Activated T-cell treated with anti-CD3 and anti-CD28 coated beads for 1 hour (primary cell): ENCODE measurements at regions not wholly inside any gene's neighbourhood (a gene's known extent, or its start where the extent isn't known, plus 50 kb on each side); places are given as distances from the start of the nearest gene placed in this dataset.
"Not testable (repeated sequence)": the region's sequence is repeated elsewhere in the genome, so short reads cannot be mapped to it uniquely, and the experiment has no call there.

Experiments used
- DNase-seq: peaks from one replicate; pipeline ENCODE4 v3.0.0-alpha.2; 2020; ENCODE audit warnings: low read depth

GRCh38 chr6:140264431-140264830, 890.0 kb upstream of the CITED2 start:
- no peak for DNase-seq

GRCh38 chr6:140258302-140258701, 883.9 kb upstream of the CITED2 start:
- DNase-seq, result not testable (repeated sequence)

GRCh38 chr6:140256248-140256647, 881.8 kb upstream of the CITED2 start:
- DNase-seq, result no peak

GRCh38 chr6:140253096-140253495, 878.6 kb upstream of the CITED2 start:
- no peak for DNase-seq

GRCh38 chr6:140252099-140252498, 877.7 kb upstream of the CITED2 start:
- no peak for DNase-seq

GRCh38 chr6:140245296-140246040, 871.0 kb upstream of the CITED2 start:
- DNase-seq, result no peak

- no peak for DNase-seq
These were observed 862.8 kb upstream of the CITED2 start for GRCh38 chr6:140237251-140237650.

- DNase-seq, result no peak
These were observed 862.3 kb upstream of the CITED2 start for GRCh38 chr6:140236732-140237131.

GRCh38 chr6:140230282-140230681, 855.8 kb upstream of the CITED2 start:
- DNase-seq, result no peak

GRCh38 chr6:140228491-140228890, 854.0 kb upstream of the CITED2 start:
- DNase-seq, result no peak

- DNase-seq, result no peak
These were observed 852.2 kb upstream of the CITED2 start for GRCh38 chr6:140226637-140227036.

- no peak for DNase-seq
These were observed 851.4 kb upstream of the CITED2 start for GRCh38 chr6:140225701-140226436.

GRCh38 chr6:140217283-140217682, 842.8 kb upstream of the CITED2 start:
- no peak for DNase-seq

- DNase-seq, result no peak
These were observed 835.3 kb upstream of the CITED2 start for GRCh38 chr6:140209775-140210174.

GRCh38 chr6:140208286-140208685, 833.8 kb upstream of the CITED2 start:
- no peak for DNase-seq

GRCh38 chr6:140205795-140206593, 831.5 kb upstream of the CITED2 start:
- DNase-seq, result no peak

- DNase-seq, result no peak
These were observed 829.7 kb upstream of the CITED2 start for GRCh38 chr6:140204154-140204553.

- DNase-seq, result no peak
These were observed 829.3 kb upstream of the CITED2 start for GRCh38 chr6:140203661-140204147.

- DNase-seq, result no peak
These were observed 828.6 kb upstream of the CITED2 start for GRCh38 chr6:140202964-140203515.

- DNase-seq, result no peak
These were observed 827.5 kb upstream of the CITED2 start for GRCh38 chr6:140201787-140202458.

GRCh38 chr6:140193269-140193668, 818.8 kb upstream of the CITED2 start:
- no peak for DNase-seq

- no peak for DNase-seq
These were observed 817.6 kb upstream of the CITED2 start for GRCh38 chr6:140192018-140192417.
